ENCODE measurements at regions not wholly inside any gene's neighbourhood (a gene's known extent, or its start where the extent isn't known, plus 50 kb on each side); places are given as distances from the start of the nearest gene placed in this dataset.

- no peak for TF ChIP-seq CTCF (IDR thresholded peaks at IDR 0.05)
- no peak for TF ChIP-seq EP300 (IDR thresholded peaks at IDR 0.05)
- no peak for TF ChIP-seq POLR2AphosphoS5 (IDR thresholded peaks at IDR 0.05)
Measured at GRCh38 chr4:159051245-159052071, 51.4 kb upstream of the RAPGEF2 start.
